NCI-H1105 treated with DMSO at 0.1 percent for 48 hours (cell line): ENCODE measurements at regions not wholly inside any gene's neighbourhood (a gene's known extent, or its start where the extent isn't known, plus 50 kb on each side); places are given as distances from the start of the nearest gene placed in this dataset.
"Not testable (repeated sequence)": the region's sequence is repeated elsewhere in the genome, so short reads cannot be mapped to it uniquely, and the experiment has no call there.

Experiments
- DNase-seq: peaks from one replicate; lab custom pipeline; 2025; lab: John Stamatoyannopoulos, UW

DNA sequence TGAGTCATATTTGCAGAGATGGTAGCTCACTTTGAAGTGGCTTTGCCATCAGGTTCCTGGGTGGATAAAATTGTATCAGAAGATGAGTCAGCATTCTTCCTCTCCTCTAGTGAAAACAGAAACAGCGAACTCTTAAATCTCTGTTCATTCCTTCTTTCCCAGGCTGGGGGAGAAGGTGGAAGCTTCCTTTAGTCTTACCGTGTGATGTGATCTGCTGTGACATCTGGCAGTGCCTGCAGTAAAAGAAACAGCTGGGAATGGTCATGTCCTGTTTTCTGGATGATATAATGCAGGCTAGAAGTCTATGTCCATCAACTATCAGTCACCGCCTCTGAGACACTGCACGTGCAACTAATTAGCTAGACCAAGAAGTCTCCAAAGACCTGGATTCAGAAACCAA is 171.6 kb downstream of the VAPA start:
- no peak for DNase-seq

DNA sequence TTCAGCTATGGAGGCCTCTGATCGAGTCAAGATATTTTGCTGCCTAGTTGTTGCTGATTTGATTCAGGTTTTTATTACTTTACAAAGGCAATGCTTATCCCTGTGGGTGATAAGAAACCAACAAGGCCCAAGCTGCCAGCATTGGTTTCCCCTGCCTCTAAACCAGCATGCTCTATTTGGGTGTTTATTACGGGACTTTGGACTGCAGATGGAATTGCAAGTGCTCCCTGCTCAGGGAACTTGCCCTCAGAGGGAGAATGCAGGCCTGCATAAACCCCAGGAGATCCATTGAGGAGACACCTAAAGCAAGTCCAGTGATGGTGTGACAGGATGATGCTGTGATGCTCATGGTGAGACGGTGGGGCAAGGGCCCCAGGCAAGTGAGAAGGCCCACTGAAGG is 172.1 kb downstream of the VAPA start:
- DNase-seq, result no peak

- DNase-seq, result no peak
These were observed 172.8 kb downstream of the VAPA start for GRCh38 chr18:10086458-10087210.

DNA sequence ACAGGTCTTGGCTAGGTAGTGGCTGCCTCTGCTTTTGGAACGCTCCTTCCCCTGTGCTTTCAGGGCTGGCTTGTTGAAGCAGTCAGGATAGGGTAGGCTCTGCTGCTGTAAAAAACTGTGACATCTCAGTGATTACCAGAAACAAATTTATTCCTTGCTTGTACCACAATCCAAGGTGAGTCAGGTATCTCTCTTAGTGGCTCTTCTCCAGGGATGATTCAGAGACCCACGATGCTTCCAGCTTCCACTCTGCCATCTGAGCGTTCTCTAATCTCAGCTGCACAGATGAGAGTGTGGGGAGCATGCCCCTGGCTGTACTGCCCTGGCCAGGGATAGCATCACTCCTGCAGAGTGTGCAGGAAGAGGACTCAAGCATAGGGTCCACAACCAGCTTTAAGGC is 174.9 kb downstream of the VAPA start:
- no peak for DNase-seq

GRCh38 chr18:10089881-10090280 is 176.1 kb downstream of the VAPA start:
- peak; percentile 1 for DNase-seq

GRCh38 chr18:10090668-10091067 is 176.9 kb downstream of the VAPA start:
- no peak for DNase-seq

DNA sequence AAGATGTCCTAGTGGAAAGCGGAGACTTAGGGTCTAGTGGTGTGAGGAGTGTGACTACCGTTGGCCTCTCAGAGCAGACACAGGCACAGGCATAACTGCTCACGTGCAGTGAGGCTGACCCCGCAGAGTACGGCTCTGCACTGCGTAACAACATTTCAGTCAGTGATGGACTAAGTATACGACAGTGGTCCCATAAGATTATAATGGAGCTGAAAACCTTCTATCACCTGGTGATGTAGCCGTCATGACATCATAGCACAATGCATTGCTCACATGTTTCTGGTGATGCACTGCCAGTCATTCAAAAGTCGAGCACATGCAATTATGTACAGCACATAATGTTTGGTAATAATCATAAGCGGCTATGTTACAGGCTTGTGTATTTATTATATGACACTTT is 179.6 kb downstream of the VAPA start:
- DNase-seq, result no peak

DNA sequence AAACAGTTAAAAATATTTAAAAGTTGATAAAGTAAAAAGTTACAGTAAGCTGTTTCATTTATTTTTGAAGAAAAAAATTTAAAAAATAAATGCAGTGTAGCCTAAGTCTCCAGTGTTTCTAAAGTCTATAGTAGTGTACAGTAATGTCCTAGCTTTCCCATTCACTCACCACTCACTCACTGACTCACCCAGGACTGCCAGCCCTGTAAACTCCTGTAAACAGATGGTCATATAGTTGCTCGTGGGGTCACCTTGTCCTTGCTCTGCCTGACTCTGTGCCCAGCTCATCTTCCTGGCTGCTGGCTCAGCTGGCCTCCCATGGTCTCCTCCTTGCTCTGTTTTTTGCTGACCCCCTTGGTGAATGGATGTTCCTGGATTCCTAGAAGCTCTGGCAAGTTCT is 180.3 kb downstream of the VAPA start:
- no peak for DNase-seq

- DNase-seq, result no peak
These were observed 180.8 kb downstream of the VAPA start for GRCh38 chr18:10094655-10095054.

DNA sequence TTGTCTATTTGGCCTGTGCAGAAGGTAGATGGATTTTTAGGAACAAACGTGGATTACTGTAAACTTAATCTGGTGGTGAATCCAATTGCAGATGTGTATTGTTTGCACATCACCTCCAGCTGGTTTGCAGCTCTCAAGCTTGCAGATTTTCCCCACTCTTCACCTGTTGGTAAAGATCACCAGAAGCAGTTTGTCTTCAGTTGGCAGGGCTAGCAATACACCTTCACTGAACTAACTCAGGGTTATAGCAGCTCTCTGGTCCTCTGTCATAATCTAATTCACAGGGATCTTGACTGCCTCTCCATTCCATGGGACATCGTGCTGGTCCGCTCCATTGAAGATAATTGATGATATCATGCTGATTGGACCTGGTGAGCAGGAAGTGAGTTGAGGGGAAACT is 181.5 kb downstream of the VAPA start:
- DNase-seq, result no peak

DNA sequence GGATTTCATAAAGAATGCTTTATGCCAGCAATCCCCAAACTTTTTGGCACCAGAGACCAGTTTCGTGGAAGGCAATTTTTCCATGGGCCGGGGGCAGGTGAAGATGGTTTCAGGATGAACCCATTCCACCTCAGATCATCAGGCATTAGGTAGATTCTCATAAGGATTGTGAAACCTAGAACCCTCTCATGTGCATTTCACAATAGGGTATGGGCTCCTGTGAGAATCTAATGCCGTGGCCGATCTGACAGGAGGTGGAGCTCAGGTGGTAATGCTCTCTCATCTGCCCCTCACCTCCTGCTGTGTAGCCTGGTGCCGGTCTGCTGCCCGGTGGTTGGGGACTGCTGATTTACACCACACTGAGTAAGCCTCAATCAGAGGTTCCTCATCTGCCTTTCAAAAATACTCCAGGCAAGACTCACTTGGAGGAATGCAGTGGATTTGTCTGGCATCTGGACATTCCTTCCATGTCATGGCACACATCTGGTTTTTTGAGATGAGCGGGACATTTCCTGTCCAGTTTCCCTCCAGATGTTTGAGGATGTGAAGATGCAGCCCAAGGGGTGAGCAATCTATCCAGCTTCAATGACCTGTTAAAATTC is 185.8 kb downstream of the VAPA start:
- no peak for DNase-seq

DNA sequence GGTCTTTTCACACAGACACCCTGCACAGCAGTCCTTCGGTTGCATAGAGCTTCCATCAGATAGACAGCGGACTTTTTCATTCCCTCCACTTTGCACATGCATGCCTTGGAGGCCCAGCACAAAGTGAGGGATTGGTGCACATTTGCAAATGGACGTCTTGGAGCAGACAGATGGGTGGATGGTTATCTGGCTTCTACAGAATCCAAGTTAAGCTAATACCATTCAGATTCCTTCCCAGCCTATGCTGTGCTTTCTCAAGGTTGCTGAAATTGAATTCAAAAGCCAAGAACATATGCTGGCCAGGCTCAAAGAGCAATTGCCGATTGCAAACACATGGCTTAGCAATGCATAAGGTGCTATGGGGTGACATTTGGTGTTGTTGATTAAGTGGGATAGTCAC is 186.4 kb downstream of the VAPA start:
- no peak for DNase-seq

DNA sequence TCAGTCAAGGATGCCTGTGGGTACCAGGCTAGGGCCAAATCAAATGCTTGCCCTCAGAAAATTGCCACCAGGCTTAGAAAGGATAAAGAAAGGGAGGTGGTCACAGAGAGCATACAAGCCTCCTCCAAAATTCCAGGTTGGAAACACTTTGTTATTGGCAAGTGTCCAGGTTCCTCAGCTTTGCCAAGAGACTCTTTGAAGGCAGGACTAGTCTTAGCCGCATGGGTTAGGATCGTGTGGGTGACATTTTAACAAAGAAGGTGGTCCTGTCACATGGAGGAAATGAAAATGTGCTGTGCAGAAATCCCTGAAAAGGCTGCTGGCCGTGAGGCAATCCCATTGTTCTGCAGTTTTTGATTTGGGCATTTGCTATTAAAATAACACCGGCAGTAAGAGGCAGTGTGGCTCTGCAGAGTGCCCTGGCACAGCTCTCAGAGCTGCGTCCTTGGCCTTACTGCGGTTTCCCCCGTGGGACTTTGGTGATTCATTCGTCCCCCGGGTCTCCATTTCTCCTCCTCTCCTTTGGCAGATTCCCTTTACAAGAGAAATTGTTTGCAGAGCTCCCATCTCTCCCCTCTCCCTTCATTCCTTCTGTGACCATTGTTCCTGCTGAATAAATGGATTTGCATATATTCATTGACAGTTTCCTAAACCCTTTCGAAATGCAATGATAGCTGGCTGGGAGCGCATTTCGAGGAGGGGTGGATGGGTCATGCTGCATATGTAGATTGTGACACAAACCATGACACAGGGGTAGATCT is 187.3 kb downstream of the VAPA start:
- peak; percentile 36 for DNase-seq

- DNase-seq, result no peak
These were observed 187.9 kb downstream of the VAPA start for GRCh38 chr18:10101729-10102128.

DNA sequence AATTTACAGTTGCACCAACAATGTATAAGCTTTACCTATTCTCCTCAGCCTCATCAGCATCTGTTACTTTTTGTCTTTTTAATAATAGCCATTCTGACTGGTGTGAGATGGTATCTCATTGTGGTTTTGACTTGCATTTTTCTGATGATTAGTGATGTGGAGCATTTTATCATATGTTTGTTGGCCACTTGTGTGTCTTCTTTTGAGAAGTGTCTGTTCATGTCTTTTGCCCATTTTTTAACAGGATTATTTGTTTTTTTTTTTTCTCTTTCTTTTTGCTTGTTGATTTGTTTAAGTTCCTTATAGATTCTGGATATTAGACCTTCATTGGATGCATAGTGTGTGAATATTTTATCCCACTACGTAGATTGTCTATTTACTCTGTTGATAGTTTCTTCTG is 191.3 kb downstream of the VAPA start:
- not testable (repeated sequence) for DNase-seq

GRCh38 chr18:10111191-10111590 is 197.4 kb downstream of the VAPA start:
- DNase-seq, result no peak

DNA sequence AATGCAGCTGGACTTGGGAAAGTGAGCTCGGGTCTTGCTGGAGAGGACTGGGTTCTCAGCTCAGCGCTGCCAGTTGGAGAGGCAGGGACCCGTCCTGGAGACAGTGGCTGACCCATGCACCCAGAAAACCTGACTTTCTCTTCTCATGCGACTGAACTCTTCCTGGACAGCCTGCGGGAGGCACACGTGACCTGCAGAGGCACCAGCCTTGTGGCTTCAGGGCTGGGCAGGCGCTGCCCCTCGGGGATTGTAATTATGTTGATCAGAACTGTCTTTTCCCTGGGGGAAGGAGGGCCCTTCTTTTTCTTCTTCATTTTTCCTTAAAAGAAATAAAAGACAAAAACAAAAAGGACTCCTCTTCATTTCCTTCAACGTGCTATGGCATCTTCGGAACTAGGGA is 198.1 kb downstream of the VAPA start:
- no peak for DNase-seq

DNA sequence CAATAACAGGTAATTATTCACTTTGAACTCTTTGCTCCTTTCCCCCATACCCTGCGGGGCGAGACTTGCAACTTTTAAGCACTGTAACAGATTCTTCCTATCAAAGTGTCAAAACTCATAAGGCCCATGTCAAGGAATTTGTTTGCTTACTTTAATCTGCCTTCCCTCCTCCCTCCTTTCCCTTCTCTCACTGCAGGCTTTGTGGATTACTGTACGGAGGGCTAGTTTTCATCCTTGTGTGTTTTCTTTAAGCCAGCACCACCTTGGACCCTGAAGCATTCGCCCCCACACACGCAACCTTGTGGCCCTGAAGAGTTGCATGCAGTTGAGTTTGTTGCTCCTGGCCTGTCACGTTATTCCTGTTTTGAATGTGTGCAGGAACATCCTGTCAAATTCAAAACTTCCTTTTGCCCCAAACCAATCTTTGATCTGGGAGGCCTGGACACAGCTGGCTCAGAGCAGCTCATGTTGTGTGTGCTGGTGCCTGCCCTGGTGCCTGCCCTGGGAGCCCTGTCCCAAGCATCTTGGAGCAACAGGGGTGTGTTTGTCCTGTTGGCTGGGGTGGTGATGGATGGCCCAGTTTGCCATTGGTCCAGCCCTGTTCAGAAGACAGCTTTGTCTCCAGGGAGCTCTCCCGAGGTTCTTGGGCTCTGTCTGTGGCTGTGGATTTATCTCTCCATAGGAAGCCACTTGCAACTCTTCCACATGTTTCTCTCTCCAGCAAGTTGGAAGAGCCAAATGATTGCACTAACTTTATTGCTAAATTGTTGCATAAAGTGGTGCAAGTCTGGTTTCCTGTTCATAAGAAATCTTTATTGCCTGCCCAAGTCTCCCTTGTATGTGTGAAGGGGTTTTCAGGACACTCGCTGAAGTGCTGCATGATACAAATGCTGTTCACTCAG is 199.6 kb downstream of the VAPA start:
- DNase-seq, result no peak

DNA sequence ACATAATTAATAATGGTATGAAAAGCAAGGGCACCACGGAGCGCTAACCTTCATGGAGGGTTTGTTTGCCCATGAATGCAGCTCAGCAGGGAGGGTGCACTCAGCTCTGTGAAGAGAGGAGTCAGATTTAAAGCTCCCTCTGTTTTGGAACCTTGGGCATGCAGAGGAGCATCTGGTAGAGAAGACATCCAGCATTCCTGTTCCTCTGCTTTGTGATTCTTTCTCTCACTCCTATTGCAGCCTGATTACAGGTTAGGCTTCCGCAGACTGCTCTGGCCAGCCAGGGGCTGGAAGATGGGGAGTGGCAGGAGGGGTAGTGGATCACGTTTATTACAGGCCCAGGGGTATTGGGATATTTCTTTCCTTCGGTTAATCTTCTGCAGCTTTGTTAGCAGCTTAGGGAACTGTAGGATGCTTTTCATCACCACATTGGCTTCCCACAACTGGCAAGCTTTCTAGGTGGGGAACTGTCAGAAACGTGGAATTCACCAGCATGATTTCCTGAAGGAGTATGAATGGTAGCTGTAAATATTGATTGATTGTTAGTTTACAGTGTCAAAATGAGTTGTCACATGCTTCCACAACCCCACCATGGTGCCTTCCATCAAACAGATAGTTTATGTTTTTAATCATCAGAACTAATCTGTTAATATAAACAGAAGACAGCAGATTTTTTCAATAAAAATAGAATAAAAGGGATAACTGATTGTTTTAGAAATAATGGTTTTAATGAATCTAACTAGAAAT is 201.1 kb downstream of the VAPA start:
- no peak for DNase-seq

- no peak for DNase-seq
These were observed 202.8 kb downstream of the VAPA start for GRCh38 chr18:10116574-10116973.

DNA sequence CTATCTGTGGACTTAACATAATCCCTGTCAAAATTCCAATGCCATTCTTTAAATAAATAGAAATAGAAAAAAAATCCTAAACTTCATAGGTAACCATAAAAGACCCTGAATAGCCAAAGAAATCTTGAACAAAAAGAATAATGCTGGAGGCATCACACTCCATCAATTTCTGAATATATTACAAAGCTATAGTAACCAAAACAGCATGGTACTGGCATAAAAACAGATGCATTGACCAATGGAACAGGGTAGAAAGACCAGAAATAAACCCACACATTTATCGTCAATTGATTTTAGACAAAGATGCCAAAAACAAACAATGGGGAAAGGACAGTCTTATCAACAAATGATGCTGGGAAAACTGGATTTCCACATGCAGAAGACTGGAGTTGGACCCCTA is 205.7 kb downstream of the VAPA start:
- no peak for DNase-seq

GRCh38 chr18:10119991-10120390 is 206.2 kb downstream of the VAPA start:
- DNase-seq, result no peak
